HG02938 (cell line): ENCODE measurements at regions not wholly inside any gene's neighbourhood (a gene's known extent, or its start where the extent isn't known, plus 50 kb on each side); places are given as distances from the start of the nearest gene placed in this dataset.

Experiments
- ATAC-seq: cut with Tn5 transposase; IDR thresholded peaks from one replicate; pipeline ENCODE4 v1.9.1; 2021; ENCODE audit warnings: mild to moderate bottlenecking, moderate library complexity; ENCODE audit not compliant: unreplicated experiment

- ATAC-seq: no peak
Observed at GRCh38 chr16:73615071-73615940, 567.4 kb upstream of the ZFHX3 start.

GRCh38 chr16:73614131-73614530, 566.2 kb upstream of the ZFHX3 start:
- ATAC-seq: no peak

DNA sequence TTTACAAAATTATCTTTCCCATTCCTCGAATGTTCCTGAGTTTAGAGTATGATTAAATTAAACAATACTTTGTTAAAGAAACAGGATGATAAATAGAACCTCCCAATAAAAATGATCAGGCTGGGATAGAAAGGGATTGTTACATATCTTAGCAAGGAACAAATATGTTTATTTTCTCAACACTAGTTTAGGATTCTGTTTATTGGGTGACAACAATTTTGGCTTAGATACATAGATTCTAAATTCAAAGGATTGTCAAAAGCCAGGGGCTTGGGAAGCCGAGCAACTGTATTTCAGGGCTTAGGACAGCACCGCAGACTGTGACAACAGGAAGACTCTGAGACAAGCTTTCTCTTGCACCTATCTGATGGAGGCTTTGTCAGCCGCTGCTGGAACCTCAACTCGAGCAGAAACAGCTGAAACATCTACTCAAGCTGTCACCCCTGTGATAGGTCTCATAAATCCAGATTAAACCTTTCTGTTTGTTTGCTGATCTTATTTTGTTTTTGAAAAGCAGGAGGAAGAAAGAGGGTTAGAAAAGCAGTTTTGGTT, 562.8 kb upstream of the ZFHX3 start:
- ATAC-seq: no peak

DNA sequence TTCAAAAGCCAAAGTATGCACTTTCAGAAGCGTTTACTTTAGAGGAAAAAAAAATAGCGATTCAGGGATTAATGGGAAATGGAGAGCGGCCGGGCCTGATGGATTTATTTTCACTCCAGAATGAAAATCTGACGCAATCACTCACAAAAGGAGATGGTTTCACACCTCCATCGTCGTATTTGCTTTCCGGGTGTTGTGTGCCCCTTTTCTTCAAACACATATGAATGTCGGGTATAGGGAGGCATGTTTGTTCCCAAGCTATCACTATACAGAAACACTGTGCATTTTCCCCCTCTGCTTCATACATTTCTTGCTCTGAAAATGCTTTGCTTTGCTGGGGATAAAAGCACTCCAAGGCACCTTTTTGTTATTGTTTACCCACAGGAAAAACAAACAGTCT, 562.2 kb upstream of the ZFHX3 start:
- ATAC-seq: no peak

- no peak for ATAC-seq
Observed at GRCh38 chr16:73608911-73609310, 561.0 kb upstream of the ZFHX3 start.

GRCh38 chr16:73605309-73605708, 557.4 kb upstream of the ZFHX3 start:
- no peak for ATAC-seq

GRCh38 chr16:73601911-73602310, 554.0 kb upstream of the ZFHX3 start:
- no peak for ATAC-seq

GRCh38 chr16:73599870-73600269, 551.9 kb upstream of the ZFHX3 start:
- ATAC-seq: no peak

GRCh38 chr16:73599351-73599750, 551.4 kb upstream of the ZFHX3 start:
- ATAC-seq: no peak

GRCh38 chr16:73584157-73584556, 536.2 kb upstream of the ZFHX3 start:
- no peak for ATAC-seq

- no peak for ATAC-seq
Observed at GRCh38 chr16:73572135-73572828, 524.4 kb upstream of the ZFHX3 start.

DNA sequence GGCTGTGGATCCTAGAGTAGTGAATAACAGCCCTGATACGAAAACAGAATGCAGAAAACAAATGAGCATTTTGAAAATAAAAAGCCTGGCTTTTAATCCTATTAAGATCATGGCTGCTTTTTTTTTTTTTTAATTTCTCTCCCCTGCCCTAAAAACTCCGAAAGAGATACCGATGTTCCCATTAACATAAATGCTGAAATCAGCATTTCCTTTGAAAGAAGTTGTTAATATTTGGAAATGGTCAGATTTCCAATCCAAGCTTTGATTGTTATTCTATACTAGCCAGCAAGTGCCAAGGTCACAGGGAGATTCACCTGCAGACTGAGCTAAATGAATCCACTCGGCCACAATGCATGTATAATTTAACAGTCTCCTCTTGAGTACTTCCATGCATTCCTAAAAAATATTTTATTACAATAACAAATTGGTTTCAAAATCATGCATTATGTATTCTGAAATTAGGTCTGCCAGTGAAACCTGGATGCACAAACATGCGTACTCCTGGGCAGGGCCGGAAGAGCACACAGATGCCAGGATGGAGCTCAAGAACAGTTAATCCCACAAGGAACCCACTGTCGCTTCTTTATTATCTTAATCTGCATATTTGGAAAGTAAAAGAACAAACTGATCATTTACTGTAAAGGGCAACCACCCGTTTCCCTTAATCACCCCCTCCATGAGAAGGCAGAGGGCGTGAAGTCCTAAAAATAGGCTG, 521.5 kb upstream of the ZFHX3 start:
- ATAC-seq: no peak

- ATAC-seq: no peak
Observed at GRCh38 chr16:73568769-73569168, 520.8 kb upstream of the ZFHX3 start.

GRCh38 chr16:73565925-73566324, 518.0 kb upstream of the ZFHX3 start:
- ATAC-seq: no peak

GRCh38 chr16:73565263-73565662, 517.3 kb upstream of the ZFHX3 start:
- ATAC-seq: no peak

- ATAC-seq: no peak
Observed at GRCh38 chr16:73563709-73564108, 515.8 kb upstream of the ZFHX3 start.

DNA sequence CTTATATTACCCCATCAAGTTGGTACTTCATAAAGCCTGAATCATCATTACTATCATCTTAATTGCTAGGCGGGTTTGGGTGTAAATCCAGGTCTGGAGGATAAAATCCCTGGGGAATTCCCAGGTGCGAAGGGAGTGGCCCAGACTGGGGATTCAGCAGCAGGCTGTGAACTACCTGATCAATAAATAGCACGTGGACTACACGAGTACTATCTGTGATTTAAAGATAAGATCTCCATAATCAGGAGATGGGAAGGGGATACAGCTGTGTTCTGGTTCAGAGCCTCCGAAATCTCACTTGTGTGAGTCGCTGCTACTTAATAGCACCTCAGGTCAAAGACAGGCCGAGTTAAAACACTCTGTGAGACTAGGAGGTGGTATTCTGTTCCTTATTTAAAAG, 512.6 kb upstream of the ZFHX3 start:
- ATAC-seq: no peak

DNA sequence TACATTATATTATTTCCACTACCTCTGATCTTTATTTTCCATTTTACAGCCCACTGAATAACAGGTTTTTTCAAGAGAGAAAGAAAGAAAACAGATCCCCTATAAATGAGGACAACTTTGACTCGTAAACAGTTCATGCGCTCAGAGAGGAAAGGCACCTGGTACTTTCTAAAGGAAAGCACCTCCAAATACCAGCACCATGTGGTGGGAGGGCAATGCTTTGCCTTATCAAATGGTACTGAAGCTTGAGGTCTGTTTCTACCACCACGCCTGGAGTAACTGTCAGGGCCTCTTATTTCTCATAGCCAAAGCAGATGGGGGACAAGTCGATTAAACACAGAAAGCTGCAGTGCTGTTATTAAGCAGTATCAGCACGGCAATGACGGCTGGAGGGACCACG, 510.3 kb upstream of the ZFHX3 start:
- ATAC-seq: no peak

DNA sequence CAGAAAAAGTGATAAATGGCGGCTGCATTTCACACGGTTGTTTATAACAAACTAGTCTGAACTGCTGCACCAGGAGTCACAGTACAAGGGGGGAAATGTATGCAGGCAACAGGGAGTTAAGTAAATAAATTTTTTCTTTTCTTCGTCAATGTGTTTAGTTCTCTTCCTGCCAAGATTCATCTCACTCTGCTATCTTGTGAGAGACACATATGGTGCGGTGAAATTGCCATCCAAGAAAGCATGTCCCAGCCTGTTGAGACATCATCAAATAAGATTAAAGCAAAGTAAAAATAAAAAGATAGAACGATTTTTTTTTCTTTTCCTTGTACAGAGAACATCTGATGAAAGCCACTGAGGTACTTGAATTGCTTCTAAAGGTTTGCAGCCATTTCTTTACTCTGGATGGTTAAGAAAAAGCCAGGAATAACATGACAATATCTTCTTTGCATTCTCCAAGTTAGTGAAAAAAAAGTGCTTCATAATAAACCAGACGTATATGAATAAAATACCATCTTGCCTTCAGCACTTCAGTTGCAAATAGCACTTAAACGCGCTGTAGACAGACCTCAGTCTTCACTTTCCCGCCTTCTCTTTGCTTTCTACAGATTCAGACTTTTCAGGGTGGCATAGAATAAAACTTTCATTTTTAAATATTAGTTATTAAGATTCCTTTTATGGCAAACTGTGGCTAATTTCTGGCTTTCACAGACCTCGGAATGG, 506.2 kb upstream of the ZFHX3 start:
- no peak for ATAC-seq

DNA sequence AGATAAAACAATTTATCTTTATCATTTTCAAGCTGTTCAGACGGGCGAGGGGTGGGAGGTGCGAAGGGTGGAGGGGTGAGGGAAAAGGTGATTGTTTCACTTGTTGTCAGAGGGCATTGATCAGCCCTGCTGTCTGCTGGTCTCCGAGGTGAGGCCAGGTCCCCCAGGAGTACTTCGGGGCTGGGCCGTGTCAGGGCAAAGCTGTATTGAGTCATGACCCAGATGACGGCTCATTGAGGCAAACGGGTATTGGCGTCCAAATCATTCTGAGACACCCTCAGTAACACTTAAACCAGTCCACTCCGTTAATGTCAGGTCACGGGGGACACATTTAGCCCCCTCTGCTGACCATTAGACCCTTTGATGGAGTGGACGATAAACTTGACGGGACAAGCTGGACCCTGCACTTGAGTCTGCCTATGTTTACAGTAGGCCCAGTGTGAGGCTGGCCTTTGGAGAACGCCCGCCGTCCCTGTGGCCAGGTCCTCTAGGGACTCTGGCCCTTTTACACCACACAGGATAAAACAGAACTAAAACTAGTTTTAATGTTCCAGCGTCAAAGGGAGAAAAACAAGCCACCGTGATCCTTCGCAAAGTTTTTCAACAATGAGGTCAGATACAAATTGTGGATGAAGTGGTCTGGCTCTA, 502.2 kb upstream of the ZFHX3 start:
- no peak for ATAC-seq
